ENCODE measurements at regions not wholly inside any gene's neighbourhood (a gene's known extent, or its start where the extent isn't known, plus 50 kb on each side); places are given as distances from the start of the nearest gene placed in this dataset.

GRCh38 chrX:20393944-20394343 lies 127.2 kb upstream of the RPS6KA3 start:
- POLR2A ChIA-PET, result no interaction called here
- in situ Hi-C loops (cut with MboI) (no loop called here), intact Hi-C loops (cut with micrococcal nuclease) (no loop called here)
- Histone ChIP-seq H3K4me2 (ENCODE audit: insufficient read depth, low read length) (no peak overlapping the region), H2AFZ (ENCODE audit: low read depth, low read length) (no peak overlapping the region), H3K4me3 (no peak overlapping the region), H3K79me2 (ENCODE audit: control insufficient read depth, insufficient read depth, low read length) (no peaks in the 10 kb centered on the region), H3K9ac (ENCODE audit: insufficient read depth in 1 of 2, low read depth in 2 of 2, low read length in 2 of 2) (no peak overlapping the region), H3K27me3 (ENCODE audit: control insufficient read depth in 2 of 2, insufficient read depth in 2 of 2, low read length in 2 of 2) (no peaks in the 10 kb centered on the region), H3K4me1 (replicated peaks in 1 of 2; ENCODE audit: control insufficient read depth in 2 of 2, insufficient read depth in 2 of 2, low read length in 2 of 2) (no peaks in the 10 kb centered on the region), H3K9me1 (ENCODE audit: control insufficient read depth, insufficient read depth, low read length) (no peaks in the 10 kb centered on the region), H4K20me1 (replicated peaks; ENCODE audit: control insufficient read depth, insufficient read depth, low read length) (no peaks in the 10 kb centered on the region), H3K27ac (ENCODE audit: extremely low read depth, low read depth, low read length) (no peak overlapping the region), H3K9me3 (replicated peaks; ENCODE audit: control insufficient read depth, insufficient read depth, low read depth, low read length) (no peaks in the 10 kb centered on the region), H3K36me3 (ENCODE audit: control insufficient read depth, insufficient read depth, low read length) (no peaks in the 10 kb centered on the region)
- DNase-seq (ENCODE audit: extremely low read depth in 1 of 4, low spot score in 3 of 4), result no peak
- FAIRE-seq, result no peak
- WGBS (ENCODE audit: insufficient coverage, low coverage, missing lambda C conversion rate), result 0% methylated on average over 1 of the region's 1 CpG
- CTCF ChIA-PET (ENCODE audit: low intra/inter-chr PET ratio), result no interaction called here
- ATAC-seq, result no peak
- BruUV-seq (replicated peaks), result no TSS peak
- TF ChIP-seq, protein P1, sequence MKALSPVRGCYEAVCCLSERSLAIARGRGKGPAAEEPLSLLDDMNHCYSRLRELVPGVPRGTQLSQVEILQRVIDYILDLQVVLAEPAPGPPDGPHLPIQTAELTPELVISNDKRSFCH (CRISPR knock-in tag; IDR thresholded peaks at IDR 0.05), result no peak
- TF ChIP-seq, protein P1 (tag; IDR thresholded peaks at IDR 0.05), result no peak
- TF ChIP-seq ZNF561 (CRISPR knock-in tag; conservative IDR thresholded peaks at IDR 0.05) (no peak), NFYB (IDR thresholded peaks at IDR 0.05; ENCODE audit: extremely low read depth, insufficient read length) (no peak), NR3C1 (CRISPR knock-in tag; IDR thresholded peaks at IDR 0.05) (no peak), ZNF12 (CRISPR knock-in tag; IDR thresholded peaks at IDR 0.05) (no peak), BHLHE40 (IDR thresholded peaks at IDR 0.05; ENCODE audit: low read length) (no peak), E2F4 (CRISPR knock-in tag; IDR thresholded peaks at IDR 0.05; ENCODE audit: low read depth) (no peak), PHB (CRISPR knock-in tag; IDR thresholded peaks at IDR 0.05) (no peak), TCF7 (IDR thresholded peaks at IDR 0.05; ENCODE audit: borderline replicate concordance) (no peak), LCOR (CRISPR knock-in tag; IDR thresholded peaks at IDR 0.05) (no peak), ZNF318 (IDR thresholded peaks at IDR 0.05; ENCODE audit: borderline replicate concordance in 1 of 2, low read depth in 1 of 2) (no peak), SMC3 (conservative IDR thresholded peaks at IDR 0.05; ENCODE audit: insufficient read depth, low read depth, low read length) (no peak)
- TF ChIP-seq, protein P2, sequence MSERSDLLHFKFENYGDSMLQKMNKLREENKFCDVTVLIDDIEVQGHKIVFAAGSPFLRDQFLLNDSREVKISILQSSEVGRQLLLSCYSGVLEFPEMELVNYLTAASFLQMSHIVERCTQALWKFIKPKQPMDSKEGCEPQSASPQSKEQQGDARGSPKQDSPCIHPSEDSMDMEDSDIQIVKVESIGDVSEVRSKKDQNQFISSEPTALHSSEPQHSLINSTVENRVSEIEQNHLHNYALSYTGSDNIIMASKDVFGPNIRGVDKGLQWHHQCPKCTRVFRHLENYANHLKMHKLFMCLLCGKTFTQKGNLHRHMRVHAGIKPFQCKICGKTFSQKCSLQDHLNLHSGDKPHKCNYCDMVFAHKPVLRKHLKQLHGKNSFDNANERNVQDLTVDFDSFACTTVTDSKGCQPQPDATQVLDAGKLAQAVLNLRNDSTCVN (CRISPR knock-in tag; IDR thresholded peaks at IDR 0.05), result no peak

Measured in K562 (cell line).